Hematopoietic multipotent progenitor cell treated with erythropoietin and hydrocortisone succinate and interleukin-3 and kit ligand, for 8 days (in vitro differentiated cells): ENCODE measurements at regions not wholly inside any gene's neighbourhood (a gene's known extent, or its start where the extent isn't known, plus 50 kb on each side); places are given as distances from the start of the nearest gene placed in this dataset.

Experiments used
- DNase-seq: peaks from one replicate; pipeline ENCODE4 v3.0.0-alpha.2; 2015

DNA sequence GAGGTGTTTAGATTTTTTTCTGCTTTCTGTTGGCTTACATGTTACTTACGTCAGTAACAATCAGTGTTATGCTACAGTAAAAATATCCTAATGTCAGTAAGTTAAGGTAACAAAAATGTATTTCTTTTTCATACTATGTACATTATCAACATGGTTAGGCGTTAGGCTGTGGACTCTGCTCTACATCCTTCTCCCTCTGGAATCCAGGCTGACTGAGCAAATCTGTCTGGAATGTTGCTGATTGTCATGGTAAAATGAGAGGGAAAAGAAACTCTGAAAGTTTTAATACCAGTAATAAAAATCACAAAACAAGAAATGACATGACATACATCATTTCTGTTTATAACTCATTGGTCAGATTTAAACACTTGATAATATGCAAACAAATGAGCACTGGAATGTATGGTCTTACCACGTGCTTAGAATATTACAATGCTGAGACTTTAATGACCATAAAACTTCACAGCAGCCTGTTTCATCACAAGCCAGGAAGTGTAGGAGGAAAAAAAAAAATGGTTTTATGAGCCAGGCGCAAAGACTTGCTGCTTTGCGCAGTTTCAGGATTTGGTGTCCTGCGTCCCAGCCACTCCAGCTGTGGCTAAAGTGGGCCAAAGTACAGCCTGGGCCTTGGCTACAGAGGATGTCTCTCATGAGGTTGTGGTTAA lies 252.4 kb downstream of the FSIP2 start:
- DNase-seq, result no peak

DNA sequence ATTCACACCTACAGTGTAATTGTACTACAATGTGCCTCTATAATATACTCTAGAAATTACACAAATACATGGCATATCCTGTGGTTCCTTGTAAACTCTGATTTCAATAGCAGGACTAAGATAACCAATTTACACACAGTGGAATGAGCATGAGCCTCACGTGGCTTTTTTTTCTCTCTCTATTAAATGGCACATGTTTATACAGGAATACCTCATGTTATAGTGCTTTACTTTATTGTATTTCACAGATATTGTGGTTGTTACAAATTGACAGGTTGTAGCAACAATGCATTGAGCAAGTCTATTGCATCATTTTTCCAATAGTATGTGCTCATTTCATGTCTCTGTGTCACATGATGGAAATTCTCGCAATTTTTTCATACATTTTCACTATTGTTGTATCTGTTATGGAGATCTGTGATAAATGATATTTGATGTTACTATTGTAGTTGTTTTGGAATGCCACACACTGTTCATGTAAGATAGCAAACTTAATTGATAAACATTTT lies 260.0 kb downstream of the FSIP2 start:
- no peak for DNase-seq

DNA sequence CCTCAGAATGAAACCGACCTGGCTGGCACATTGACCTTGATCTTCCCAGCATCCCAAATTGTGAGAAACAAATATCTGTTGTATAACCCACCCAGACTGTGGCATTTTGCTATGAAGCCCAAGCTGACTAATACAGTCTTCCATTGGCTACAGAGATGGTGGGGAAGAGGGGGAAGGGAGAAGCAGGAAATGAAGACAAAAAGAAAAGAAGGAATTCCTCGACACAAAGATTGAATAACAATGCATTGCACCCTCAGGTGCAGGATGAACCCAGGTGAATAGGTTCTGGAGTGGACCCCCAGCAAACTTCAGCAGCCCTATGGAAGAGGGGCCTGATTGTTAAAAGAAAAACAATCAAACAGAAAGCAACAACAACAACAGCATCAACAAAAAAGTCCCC lies 270.7 kb downstream of the FSIP2 start:
- DNase-seq, result no peak

DNA sequence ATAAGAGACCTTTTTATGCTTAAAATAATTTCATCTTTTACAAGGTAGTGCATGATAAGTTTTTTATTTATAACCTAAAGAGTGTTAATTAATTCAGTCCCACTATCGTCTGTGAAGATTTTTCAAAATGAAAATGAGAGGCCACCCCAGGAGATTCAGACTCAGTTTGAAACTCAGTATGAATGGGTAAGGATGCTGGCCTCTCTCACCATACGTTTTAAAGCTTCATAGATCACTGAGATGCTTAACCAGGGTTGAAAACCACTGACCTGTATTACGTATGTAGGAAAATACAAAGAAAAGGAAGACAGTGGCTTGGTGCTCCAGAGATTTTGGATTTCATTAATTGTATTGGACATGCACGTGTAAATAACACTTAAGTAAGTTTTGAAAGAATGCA lies 278.7 kb downstream of the FSIP2 start:
- DNase-seq, result no peak

DNA sequence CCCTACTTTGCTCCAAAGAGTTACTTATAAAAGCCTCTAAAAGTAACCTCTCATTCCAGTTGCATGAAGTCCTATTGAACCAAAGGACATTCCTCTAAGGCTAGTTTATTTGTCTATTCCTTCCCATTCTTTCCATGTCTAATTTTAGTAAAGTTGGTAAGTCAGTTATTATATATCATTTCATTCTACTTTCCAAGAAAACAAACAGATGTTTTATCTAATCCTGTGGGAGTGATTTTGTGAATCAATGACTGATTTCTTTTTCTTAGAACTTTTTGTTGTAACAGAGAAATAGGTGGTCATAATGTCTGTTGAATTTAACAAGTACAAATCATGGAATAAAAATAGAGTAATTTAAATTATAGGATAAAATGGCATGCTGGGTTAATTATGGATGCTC lies 286.3 kb downstream of the FSIP2 start:
- no peak for DNase-seq

DNA sequence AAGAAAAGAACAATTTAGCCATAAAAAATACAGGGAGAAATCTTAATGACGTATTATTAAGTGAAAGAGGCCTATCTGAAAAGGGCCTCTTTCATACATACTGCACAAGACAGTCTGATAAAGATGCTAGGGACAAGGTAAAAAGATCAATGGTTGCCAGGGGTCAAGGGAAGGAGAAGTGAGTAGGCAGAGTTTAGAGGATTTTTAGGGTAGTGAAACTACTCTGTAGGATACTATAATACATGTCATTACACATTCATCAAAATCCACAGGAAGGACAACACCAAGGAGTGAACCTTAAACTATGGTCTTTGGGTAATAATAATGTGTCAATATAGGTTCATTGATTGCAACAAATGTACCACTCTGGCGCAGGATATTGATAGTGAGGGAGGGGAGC lies 289.3 kb downstream of the FSIP2 start:
- DNase-seq, result no peak

DNA sequence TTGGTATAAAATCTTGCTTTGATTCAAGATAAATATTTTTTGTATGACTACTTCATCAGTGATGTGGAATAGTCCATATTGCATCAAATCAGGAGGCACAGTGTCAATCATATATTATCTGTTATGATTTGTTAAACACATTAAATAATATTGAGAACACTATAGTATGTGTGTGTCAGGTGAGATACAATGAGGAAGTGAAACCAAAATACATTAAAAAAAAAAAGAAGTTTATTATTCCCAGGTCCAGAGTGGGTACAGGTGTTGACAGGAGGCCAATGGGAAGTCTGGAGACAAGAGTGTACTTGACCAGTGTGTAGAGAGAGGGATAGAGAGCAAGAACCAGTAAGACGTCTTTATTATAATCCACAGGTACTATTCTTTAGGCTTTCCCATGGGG lies 292.6 kb downstream of the FSIP2 start:
- no peak for DNase-seq

DNA sequence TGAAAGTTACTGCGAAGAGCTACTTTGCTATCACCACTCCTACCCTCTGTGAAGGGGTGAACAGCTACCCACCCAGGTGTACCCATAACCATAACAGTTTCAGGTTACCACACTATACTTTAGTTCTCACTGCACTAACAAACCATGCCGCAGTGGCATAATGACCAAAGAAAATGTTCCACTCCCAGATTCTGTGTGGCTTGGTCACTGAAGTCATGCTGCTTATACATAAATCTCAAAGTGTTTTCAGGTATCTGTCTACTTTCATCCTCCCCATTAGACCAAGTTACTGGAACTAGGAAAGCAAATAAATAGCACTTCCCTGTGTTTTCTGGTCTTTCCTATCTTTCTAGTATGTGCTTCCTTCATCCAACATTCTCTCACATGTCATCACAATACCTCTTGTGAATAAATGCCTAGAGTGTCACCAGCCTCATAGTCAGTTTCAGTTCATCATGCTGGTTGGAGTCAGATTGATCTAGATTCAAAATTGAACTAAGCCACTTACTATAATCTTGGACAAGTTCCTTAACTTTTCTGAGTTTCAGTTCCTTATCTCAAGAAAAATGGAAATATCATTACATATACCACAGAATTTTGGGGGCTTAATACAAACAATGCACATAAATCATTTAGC lies 293.6 kb downstream of the FSIP2 start:
- DNase-seq, result no peak

DNA sequence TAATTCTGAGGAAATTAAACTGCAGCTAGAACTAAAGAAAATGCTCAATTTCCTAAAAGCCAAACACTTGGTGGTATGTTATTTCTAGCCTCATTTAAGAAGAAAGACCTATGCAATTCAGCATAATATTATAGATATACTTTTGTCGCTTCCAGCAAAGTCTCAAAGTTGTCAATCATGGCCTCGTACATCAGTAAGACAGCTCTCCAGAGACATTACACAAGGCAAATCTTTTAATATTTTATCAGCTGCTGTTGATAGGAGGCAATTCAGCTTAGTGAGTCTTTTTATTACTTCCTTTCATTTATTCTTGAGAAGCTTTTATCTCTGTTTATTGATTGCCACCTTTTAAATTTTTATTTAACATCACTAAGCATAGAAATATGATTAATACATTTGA lies 294.3 kb downstream of the FSIP2 start:
- DNase-seq, result no peak

DNA sequence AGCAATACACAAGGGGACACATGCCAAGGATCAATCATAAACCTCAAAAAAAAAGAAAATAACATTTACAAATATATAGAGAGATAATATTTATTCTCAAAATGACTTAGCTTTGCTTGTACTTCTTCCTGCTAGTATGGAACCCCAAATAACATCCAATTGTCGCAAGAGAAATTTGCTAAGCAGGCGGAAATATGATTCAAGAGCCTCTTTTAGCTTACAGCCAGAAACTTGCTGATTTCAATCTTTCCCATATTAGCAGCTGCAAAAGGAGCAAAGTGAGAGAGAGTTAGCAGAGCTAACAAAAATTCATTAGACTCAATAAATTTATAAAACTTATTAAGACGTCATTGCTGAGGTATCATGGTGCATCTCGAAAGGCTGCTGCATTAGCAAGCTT lies 294.9 kb downstream of the FSIP2 start:
- DNase-seq, result no peak

DNA sequence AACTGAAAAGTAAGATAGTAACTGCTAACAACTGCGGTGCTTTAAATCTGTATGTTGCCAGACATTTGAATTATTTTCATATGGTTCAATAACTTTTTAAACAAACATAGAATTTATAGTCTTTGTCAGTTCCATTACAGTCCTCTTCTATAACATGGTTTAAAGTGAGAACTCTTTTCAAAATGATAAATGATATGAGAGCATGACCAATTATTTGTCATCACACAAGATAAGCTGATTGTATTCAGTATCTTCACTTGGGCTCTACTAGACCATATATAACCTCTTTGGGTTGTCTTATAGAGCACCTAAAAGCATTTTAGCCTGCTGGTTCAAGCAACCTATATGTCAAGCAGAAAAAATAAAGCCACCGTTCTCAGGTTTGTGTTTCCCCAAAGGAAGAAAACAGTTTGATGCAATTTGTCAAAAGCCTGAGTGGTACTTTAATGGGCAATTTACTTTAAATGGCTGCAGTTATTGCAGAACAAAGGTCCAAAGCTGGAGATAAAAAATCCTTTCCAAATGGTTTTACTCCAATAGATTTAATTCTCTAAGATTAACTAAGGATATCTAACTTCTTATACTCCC lies 298.4 kb downstream of the FSIP2 start:
- DNase-seq, result no peak

DNA sequence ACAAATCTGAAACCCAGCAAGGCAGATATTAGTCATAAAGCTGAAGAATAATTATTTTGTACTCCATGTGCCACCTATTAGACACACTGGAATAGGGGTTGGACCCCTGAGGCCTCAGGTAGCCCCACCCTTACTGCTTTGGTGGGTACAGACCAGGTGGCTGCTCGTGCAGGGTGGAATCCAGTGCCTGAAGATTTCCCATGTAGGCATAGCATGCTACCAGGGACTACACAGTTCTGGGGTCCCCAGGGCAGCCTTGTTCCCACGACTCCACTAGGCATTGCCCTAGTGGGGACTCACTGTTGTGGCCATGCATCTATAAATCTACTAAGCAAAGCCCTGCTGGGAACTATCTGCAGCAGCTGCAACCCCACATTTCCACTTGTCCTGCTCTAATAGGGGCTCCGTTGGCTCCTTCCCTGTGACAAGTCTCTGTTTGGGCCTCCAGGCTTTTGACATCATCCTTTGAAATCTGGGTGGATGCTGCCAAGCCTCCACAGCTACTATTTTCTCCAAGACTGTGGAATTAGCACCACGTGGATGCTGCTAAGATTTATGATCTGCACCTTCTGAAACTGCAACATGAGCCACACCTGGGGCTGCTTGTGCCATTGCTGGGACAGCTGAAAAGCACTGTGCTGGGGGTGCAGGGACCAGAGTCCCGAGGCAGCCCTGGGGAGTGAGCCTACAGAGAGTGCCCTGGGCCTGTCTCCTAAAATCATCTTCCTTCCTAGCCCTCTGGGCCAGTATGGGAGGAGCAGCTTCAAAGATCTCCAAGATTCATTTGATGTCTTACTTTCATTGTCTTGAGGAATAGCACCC lies 303.8 kb downstream of the FSIP2 start:
- no peak for DNase-seq

DNA sequence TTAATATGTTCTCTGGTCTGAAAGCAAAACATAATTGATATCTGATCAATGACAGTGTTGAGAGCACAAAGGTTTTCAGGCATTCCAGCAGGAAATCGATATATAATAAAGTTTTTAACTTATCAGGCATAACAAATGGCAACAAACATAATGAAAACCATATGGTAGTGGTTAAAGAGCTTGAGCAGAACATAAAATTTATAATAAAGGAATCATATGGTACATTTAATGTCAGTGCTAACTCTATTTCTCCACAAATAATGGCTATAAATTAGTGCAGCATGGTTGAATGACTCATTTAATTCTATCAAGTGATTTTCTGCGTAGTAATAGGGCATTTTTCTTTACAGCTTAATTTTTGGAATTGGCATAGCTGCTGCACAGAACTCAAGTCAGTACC lies 306.2 kb downstream of the FSIP2 start:
- DNase-seq, result no peak

DNA sequence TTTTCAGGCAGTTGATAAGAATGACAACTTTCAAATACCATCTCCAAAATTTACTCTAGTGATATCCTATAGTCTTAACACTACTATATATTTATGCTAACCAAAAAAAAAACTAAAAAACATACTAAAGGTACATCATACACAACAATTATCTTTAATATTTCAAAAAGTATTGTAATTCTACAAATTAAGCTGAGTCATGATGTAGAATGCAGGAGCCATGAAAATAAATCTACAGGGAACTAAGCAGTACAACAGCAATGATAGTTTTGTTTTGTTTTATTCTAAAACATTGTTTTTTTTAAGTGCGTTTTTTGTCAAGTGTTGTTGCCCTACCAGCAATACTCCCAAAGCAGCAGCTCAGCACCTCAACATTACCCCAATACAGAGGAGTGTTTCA lies 314.3 kb downstream of the FSIP2 start:
- DNase-seq, result no peak

DNA sequence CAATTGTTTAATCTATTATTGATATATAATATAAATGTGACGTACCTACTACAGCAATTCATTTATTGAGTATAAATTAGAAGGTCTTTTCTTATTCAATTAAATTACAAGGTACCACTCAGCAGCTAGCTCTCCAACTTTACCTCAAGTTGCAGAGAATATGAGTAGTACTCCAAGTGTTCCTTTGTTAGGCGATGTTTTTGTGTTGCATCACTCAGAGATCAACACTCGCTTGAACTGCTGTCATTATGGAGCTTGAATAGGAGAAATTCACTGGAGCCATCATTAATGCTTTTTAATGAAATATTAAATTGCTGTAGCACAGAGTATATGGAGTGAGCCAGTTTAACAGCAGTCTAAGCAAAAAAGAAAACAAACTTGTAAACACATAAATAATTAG lies 320.0 kb downstream of the FSIP2 start:
- DNase-seq, result no peak

DNA sequence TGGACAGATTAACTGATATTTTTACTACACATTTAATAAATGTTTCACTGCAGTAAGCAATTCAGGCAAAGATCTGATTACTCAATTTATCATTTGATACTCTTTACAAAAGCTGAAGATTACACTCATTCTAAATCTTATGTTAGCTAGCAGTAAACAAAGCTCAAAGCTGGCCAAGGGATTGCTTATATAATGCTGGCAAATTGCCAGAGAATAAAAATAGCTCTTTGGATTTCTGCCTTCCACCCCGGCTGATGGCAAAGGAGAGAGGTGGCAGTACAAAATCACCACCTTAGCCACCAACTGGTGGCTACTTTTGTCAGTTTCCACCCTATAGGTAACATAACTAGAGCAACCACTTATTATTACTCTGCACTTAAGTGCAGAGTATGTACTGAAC lies 320.5 kb downstream of the FSIP2 start:
- DNase-seq, result no peak

DNA sequence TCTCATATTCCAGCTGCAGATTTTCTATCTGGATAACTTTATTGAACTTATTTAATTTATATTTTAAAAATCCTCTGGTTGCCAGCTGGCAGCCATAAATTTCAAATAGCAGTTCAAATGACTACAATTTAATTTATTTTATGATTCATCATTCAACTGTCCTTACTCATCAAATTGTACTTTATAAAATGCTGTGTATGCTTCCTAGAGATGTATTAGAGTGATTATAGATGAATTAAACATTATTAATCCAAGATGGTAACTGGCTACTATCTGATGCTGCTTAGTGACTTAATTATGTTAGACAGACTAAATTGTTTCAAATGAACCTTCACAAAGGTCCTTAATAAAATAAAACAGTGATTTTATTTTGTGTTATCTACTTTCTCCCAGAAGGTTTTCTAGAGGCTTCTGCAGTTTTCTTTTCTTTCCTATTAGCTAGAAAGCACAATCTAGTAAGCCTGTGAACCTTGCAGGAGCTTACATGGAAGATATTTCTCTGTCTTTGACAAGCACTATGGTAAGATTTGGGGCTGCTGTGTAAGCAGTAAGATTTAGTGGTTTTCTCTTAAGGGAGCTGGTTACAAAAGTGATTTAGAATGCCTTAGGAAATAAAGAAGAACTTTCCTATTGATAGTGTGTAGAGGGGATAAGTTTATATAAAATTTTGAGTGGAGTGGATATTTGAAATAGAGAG lies 322.3 kb downstream of the FSIP2 start:
- no peak for DNase-seq

DNA sequence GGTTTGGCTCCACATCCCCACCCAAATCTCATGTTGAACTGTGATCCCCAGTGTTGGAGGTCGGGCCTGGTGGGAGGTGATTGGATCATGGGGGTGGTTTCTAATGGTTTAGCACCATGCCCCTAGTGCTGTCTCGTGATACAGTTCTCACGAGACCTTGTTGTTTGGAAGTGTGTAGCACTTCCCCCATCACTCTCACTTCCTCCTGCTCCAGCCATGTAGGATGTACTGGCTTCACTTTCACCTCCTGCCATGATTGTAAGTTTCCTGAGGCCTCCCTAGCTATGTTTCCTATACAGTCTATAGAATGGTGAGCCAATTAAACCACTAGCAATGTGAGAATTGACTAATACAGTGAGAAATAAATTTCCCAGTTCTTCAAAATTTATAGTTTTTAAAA lies 325.9 kb downstream of the FSIP2 start:
- no peak for DNase-seq

DNA sequence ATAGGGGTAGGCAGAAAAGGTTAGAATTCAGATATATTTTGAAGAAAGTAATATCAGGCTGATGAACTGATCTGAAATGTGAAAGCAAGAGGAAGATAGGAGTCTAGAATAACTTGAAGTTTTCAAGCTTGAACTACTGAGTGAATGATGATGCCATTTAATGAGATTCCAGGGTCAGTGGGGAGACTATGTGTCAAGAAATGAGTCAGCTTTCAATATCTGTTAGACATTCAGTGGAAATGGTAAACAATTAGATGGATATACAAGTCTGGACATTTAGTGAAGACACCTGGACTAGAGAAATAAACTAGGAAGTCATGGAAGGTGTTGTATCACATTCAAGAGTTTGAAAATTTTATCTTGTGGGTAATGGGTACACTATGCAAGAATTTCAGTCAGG lies 326.9 kb downstream of the FSIP2 start:
- DNase-seq, result no peak

DNA sequence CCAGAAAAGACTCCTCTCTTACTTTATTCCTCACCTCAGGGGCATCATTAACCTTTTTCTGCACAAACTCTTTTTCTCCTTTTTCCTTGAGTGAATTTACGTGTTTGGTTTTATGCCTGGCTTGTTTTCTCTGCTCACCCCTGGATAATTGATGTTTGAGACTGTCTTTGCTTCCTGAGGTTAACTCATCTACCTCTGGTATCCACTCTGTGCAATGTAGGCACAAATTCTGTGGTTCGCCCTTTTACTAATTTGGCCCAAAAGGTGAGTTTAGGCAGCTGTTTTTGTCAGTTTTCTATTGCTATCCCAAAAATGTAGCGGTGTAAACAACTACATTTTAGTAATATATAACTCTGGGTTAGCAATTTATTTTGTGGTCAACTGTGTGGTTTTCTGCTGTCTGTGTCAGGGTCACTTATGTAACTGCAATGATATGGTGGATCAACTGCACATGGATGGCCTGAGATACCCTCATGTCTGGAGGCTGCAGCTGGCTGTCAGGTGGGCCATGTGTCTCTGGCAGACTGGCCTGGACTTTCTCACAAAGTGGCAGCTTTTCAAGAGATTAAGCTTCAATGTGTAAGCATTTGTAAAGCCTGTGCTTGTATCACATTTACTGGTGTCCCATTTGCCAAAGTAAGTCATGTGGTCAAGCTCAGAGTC lies 329.7 kb downstream of the FSIP2 start:
- DNase-seq, result no peak

DNA sequence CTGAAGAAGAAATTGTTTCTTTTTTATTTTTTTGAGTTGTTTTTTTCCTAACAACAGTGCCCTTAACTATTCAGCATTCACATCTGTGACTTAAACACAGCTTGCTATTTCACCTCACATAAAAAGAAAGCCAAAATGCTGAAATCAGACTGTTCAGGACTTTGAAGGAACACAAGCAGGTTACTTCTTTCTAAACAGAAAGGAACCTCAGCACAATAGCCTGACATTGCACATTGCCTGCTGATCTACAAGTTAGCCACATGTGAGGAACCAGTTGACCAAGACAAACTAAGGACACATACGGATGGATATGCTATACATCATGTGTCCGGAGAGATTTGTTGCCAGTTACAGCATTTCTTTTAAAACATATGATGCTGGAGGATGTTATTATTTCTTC lies 331.1 kb downstream of the FSIP2 start:
- no peak for DNase-seq

DNA sequence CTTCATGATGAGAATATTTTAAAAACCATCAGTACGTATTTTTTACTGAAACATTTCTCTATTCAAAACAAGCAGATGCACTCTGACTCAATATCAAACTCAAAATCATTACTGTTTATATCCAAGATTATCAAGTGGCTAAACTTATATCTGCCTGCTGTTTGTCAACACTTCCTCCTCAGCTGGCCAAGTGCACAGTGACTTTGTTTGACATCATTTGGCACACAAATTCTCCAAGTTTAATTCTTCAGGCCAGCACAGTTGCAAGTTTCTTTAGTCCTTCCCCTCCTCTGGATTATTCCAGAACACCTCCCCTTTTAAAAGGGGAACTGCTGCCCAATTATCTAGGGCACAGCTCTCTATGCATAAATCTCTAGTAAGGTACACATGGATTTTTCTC lies 346.6 kb downstream of the FSIP2 start:
- DNase-seq, result no peak

DNA sequence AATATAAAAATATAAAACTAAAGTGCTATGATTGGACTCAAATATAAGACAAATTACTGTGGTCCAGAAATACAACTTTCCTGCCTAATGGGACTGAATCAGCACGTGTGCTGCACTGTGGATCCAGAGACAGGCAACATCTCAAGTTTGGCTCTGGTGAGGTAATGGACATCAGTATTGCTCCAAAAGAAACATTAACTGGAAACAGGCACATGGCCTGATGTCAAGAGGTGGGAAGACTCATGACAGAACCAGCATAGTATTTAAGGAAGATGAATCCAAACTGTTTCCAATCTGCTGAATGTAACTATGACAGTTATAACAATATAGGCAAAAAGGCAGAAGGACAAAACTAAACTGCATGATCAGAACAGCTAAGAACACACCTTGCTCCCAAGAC lies 354.6 kb downstream of the FSIP2 start:
- DNase-seq, result no peak
